ENCODE measurements at regions not wholly inside any gene's neighbourhood (a gene's known extent, or its start where the extent isn't known, plus 50 kb on each side); places are given as distances from the start of the nearest gene placed in this dataset.

DNA sequence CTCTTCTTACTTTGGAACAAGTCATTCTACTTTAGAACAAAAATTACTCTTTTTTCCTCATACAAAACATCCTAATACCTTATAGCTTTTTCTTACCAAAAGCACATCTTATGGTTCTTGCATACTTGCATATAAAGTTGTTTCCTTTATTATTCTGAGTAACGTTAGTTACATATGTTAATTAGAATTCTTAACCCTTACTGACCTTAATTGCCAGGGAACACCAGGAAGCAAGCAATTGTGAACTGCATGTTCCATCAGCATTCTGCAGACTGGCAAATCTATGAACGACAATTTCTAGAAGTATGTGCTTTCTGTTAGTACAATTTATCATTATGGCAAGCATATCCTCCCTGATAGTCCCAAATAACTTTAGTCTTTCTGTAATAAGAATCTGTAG is 831.0 kb downstream of the C6orf118 start:
- Histone ChIP-seq H3K27me3 (no peaks in the 10 kb centered on the region), H3K27ac (no peak overlapping the region), H3K36me3 (no peaks in the 10 kb centered on the region), H3K4me1 (no peaks in the 10 kb centered on the region), H3K4me3 (no peak overlapping the region), H3K9me3 (no peaks in the 10 kb centered on the region)
- TF ChIP-seq, protein P1, sequence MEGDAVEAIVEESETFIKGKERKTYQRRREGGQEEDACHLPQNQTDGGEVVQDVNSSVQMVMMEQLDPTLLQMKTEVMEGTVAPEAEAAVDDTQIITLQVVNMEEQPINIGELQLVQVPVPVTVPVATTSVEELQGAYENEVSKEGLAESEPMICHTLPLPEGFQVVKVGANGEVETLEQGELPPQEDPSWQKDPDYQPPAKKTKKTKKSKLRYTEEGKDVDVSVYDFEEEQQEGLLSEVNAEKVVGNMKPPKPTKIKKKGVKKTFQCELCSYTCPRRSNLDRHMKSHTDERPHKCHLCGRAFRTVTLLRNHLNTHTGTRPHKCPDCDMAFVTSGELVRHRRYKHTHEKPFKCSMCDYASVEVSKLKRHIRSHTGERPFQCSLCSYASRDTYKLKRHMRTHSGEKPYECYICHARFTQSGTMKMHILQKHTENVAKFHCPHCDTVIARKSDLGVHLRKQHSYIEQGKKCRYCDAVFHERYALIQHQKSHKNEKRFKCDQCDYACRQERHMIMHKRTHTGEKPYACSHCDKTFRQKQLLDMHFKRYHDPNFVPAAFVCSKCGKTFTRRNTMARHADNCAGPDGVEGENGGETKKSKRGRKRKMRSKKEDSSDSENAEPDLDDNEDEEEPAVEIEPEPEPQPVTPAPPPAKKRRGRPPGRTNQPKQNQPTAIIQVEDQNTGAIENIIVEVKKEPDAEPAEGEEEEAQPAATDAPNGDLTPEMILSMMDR (IDR thresholded peaks at IDR 0.05) = no peak
- TF ChIP-seq POLR2AphosphoS5 (IDR thresholded peaks at IDR 0.05) (no peak), POLR2A (IDR thresholded peaks at IDR 0.05) (no peak), EP300 (IDR thresholded peaks at IDR 0.05) (no peak)
- 5% methylated on average over 2 of the region's 2 CpGs for WGBS
- no peak for DNase-seq (ENCODE audit: low spot score in 2 of 2)

DNA sequence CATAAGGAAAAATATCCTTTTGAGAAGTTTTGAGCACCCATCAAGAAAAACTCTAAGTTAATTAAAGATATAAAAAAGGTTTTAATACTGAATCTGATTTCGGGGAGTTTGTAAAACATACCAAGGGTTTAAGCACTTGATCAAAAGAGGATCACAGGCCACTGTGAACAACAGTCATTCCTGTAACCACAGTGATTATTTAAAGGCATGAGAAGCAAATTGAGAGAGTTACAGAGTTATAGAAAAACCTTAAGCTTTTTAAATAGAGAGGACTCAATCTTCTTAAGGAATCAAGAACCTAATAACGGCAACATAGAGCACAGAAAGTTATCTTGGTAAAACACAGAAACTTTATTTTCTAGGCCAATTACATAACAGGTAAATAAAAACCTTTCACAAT is 831.6 kb downstream of the C6orf118 start:
- Histone ChIP-seq H3K4me3 (no peak overlapping the region), H3K27ac (no peak overlapping the region), H3K4me1 (no peaks in the 10 kb centered on the region), H3K27me3 (no peaks in the 10 kb centered on the region), H3K36me3 (no peaks in the 10 kb centered on the region), H3K9me3 (no peaks in the 10 kb centered on the region)
- TF ChIP-seq EP300 (IDR thresholded peaks at IDR 0.05) (no peak), POLR2AphosphoS5 (IDR thresholded peaks at IDR 0.05) (no peak), POLR2A (IDR thresholded peaks at IDR 0.05) (no peak)
- TF ChIP-seq, protein P1 (IDR thresholded peaks at IDR 0.05) = no peak
- WGBS = 72% methylated on average over 2 of the region's 2 CpGs
- DNase-seq (ENCODE audit: low spot score in 2 of 2) = no peak

DNA sequence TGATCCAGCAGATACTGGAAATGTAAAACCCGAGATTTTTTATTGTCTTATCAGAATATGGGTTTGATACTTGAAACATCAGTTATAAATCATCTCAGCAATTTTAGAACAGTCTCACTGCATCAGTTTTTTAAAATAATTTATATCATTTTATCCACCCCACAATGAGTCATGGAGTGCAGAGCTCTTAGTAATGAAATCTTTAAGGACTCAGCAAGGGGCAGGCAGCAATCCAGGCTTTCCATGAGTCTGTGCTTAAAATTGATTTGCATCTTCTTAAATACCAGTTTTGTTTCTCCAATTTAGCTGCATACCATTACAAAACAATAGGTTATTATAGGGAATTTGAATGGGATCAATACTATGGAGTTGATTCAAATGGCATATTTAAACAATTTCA is 832.3 kb downstream of the C6orf118 start:
- 52% methylated on average over 1 of the region's 1 CpG for WGBS
- no peak overlapping the region for H3K27ac ChIP-seq

DNA sequence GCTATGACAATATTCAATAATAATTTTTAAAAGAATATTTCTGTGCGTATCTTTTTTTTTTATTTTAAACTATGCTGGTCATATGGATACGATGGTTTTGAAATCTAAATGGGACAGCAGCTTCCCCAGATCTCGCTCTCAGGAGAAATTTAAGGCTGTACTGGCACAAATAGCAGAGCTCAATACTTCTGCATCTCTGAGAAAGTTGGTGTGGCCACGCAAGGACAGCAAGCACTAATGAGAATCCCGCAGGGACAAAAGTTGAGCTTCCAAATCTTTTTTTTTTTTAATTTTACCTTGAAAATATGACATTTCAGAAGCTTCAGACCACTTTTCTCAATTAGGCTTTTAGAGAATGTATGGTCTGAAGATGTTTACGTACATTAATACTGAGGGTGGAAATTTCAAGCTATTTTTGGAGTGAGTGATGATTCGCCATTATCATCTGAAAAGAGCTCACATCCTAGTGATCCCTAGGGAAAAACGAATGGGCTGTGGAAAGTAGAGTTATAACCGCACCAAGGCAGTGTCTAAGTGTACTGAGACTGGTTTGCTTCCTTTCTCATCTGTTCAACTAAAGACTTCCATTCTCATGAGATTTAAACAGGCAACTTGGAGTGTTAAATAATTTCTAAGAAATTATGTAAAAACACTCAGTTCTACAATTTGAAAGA is 840.0 kb downstream of the C6orf118 start:
- TF ChIP-seq, protein P1 (IDR thresholded peaks at IDR 0.05) = no peak
- no peak for TF ChIP-seq POLR2AphosphoS5 (IDR thresholded peaks at IDR 0.05)
- no peak for TF ChIP-seq EP300 (IDR thresholded peaks at IDR 0.05)
- TF ChIP-seq POLR2A (IDR thresholded peaks at IDR 0.05) = no peak
- no peak overlapping the region for H3K27ac ChIP-seq
- H3K9me3 ChIP-seq = no peaks in the 10 kb centered on the region
- DNase-seq (ENCODE audit: low spot score in 2 of 2) = no peak
- H3K4me1 ChIP-seq = no peaks in the 10 kb centered on the region
- H3K27me3 ChIP-seq = no peaks in the 10 kb centered on the region
- WGBS = 82% methylated on average over 9 of the region's 9 CpGs
- no peaks in the 10 kb centered on the region for H3K36me3 ChIP-seq
- no peak overlapping the region for H3K4me3 ChIP-seq

More for the DNA sequence above, 832.3 kb downstream of the C6orf118 start:
- Histone ChIP-seq H3K36me3 (no peaks in the 10 kb centered on the region), H3K27me3 (no peaks in the 10 kb centered on the region), H3K4me1 (no peaks in the 10 kb centered on the region), H3K9me3 (no peaks in the 10 kb centered on the region), H3K4me3 (no peak overlapping the region)
- DNase-seq (ENCODE audit: low spot score in 2 of 2) = no peak
- no peak for TF ChIP-seq POLR2AphosphoS5 (IDR thresholded peaks at IDR 0.05)
- no peak for TF ChIP-seq POLR2A (IDR thresholded peaks at IDR 0.05)
- TF ChIP-seq, protein P1 (IDR thresholded peaks at IDR 0.05) = no peak
- no peak for TF ChIP-seq EP300 (IDR thresholded peaks at IDR 0.05)

DNA sequence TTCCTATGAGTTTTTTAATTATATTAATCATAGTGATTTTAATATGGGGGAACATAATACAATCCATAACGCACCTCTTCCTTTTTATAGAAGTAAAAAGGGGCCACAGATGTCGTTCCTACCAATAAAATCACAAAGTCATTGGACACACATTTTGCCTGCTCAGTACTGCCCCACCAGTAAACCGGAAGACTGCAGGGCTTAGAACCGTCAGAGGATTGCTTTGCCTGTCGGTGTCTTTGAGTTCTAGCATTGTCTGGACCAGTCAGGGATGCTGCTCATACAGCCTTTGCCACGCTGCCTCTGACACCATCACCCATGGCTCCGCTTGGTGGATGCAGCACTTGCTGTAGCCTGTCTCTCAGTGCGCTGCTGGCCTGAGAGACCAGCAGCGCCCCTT is 853.6 kb downstream of the C6orf118 start:
- H3K4me3 ChIP-seq = no peak overlapping the region
- WGBS = 93% methylated on average over 9 of the region's 9 CpGs
- no peaks in the 10 kb centered on the region for H3K36me3 ChIP-seq
- H3K27me3 ChIP-seq = no peaks in the 10 kb centered on the region
- no peak overlapping the region for H3K27ac ChIP-seq
- TF ChIP-seq POLR2AphosphoS5 (IDR thresholded peaks at IDR 0.05) (no peak), EP300 (IDR thresholded peaks at IDR 0.05) (no peak), POLR2A (IDR thresholded peaks at IDR 0.05) (no peak)
- TF ChIP-seq, protein P1 (IDR thresholded peaks at IDR 0.05) = no peak
- no peaks in the 10 kb centered on the region for H3K4me1 ChIP-seq
- no peak for DNase-seq (ENCODE audit: low spot score in 2 of 2)
- H3K9me3 ChIP-seq = no peaks in the 10 kb centered on the region
